Immature natural killer cell (primary cell): ENCODE measurements at regions not wholly inside any gene's neighbourhood (a gene's known extent, or its start where the extent isn't known, plus 50 kb on each side); places are given as distances from the start of the nearest gene placed in this dataset.
A peak's percentile ranks its signal among the peaks of the same experiment; 100 is the strongest.

Source experiments
- DNase-seq, 3 donors: peaks; one replicate each; pipeline ENCODE4 v3.0.0; 2022; ENCODE audit warnings: mixed read lengths in 1 of 3
- H3K27ac Mint-ChIP-seq, 6 donors: one replicate each; pipeline ENCODE4 v1.8.0; 2020; ENCODE audit warnings: mixed read lengths in 6 of 6, mild to moderate bottlenecking in 5 of 6, inconsistent platforms in 4 of 6, moderate library complexity in 3 of 6
- H3K27me3 Mint-ChIP-seq, 3 donors: one replicate each; pipeline ENCODE4 v1.8.0; 2020 to 2021; ENCODE audit warnings: low read depth in 3 of 3, mild to moderate bottlenecking in 3 of 3, mixed read lengths in 3 of 3, moderate library complexity in 3 of 3, inconsistent platforms in 1 of 3
- H3K36me3 Mint-ChIP-seq, 3 donors: one replicate each; pipeline ENCODE4 v1.8.0; 2020; ENCODE audit warnings: mixed read lengths in 3 of 3, inconsistent platforms in 2 of 3, mild to moderate bottlenecking in 2 of 3
- H3K4me1 Mint-ChIP-seq, 2 donors: one replicate each; pipeline ENCODE4 v1.8.0; 2020; ENCODE audit warnings: inconsistent platforms in 2 of 2, mild to moderate bottlenecking in 2 of 2, mixed read lengths in 2 of 2, moderate library complexity in 1 of 2
- H3K4me3 Mint-ChIP-seq, 5 donors: one replicate each; pipeline ENCODE4 v1.8.0; 2020; ENCODE audit warnings: mild to moderate bottlenecking in 5 of 5, mixed read lengths in 5 of 5, inconsistent platforms in 3 of 5, moderate library complexity in 3 of 5
- H3K9me3 Mint-ChIP-seq, 6 donors: one replicate each; pipeline ENCODE4 v1.8.0; 2020; ENCODE audit warnings: mild to moderate bottlenecking in 6 of 6, mixed read lengths in 6 of 6, inconsistent platforms in 4 of 6, moderate library complexity in 3 of 6

- H3K9me3 Mint-ChIP-seq = peaks cover 12 to 57% (median 38%) of the 10 kb centered on the region in 6 donors
- DNase-seq = no peak
- H3K36me3 Mint-ChIP-seq = no peaks in the 10 kb centered on the region
- no peak overlapping the region for H3K27ac Mint-ChIP-seq
- no peaks in the 10 kb centered on the region for H3K4me1 Mint-ChIP-seq
- no peak overlapping the region for H3K4me3 Mint-ChIP-seq
- H3K27me3 Mint-ChIP-seq = peaks cover 0 to 1% (median 0%) of the 10 kb centered on the region in 3 donors
These were observed 708.7 kb upstream of the LRATD1 start for GRCh38 chr2:13923823-13924222.

GRCh38 chr2:13942111-13942510, 690.4 kb upstream of the LRATD1 start:
- Mint-ChIP-seq H3K27ac (no peak overlapping the region), H3K36me3 (no peaks in the 10 kb centered on the region), H3K9me3 (peaks cover 10 to 34% (median 18%) of the 10 kb centered on the region in 6 donors), H3K4me1 (no peaks in the 10 kb centered on the region), H3K27me3 (no peaks in the 10 kb centered on the region), H3K4me3 (no peak overlapping the region)
- no peak for DNase-seq

DNA sequence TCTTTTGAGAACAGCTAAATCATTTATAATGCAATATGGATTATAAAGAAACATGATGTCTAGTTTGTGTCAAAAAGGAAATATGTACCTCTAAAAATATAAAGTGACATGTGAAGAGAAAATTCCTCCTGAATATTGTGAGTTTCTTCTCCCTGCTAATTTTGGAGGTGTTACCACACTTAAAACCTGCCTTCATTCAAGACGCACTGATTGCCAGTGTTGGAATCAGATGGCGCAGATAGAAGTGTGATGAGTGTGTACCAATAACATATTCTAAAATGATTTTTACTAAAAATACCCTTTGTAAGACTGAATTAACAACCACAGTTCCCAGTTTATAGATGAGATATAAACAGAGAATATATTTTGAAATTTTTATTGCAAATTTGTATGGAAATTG, 681.8 kb upstream of the LRATD1 start:
- DNase-seq = no peak
- peaks cover 12 to 47% (median 22%) of the 10 kb centered on the region in 6 donors for H3K9me3 Mint-ChIP-seq
- no peak overlapping the region for H3K27ac Mint-ChIP-seq
- H3K36me3 Mint-ChIP-seq = peaks cover 0 to 3% (median 0%) of the 10 kb centered on the region in 3 donors
- H3K4me3 Mint-ChIP-seq = no peak overlapping the region
- H3K4me1 Mint-ChIP-seq = no peaks in the 10 kb centered on the region
- peaks cover 0 to 2% (median 2%) of the 10 kb centered on the region in 3 donors for H3K27me3 Mint-ChIP-seq

DNA sequence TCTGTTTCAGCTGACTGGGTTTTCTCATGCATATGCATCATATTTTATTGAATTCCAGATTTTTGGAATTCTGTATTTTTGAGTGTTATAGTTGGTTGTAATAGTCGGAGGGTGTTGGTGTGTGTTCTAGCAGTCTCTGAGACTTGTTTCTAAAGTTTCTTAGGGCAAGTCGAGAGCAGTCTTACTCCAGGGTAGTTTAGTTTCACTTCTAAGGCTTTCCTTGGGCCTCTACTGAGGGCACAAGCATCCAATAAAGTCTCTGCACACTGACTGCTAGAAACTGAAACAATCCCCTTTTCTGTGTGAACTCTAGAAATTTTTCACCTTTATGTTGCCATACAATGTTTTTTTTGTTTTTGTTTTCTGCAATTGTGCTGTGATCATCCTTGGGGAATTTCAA, 663.7 kb upstream of the LRATD1 start:
- no peak overlapping the region for H3K27ac Mint-ChIP-seq
- peaks cover 0 to 1% (median 0%) of the 10 kb centered on the region in 3 donors for H3K27me3 Mint-ChIP-seq
- no peak for DNase-seq
- no peaks in the 10 kb centered on the region for H3K36me3 Mint-ChIP-seq
- no peaks in the 10 kb centered on the region for H3K4me1 Mint-ChIP-seq
- peaks cover 11 to 54% (median 26%) of the 10 kb centered on the region in 6 donors for H3K9me3 Mint-ChIP-seq
- H3K4me3 Mint-ChIP-seq = no peak overlapping the region

GRCh38 chr2:13986119-13986720, 646.3 kb upstream of the LRATD1 start:
- no peak overlapping the region for H3K27ac Mint-ChIP-seq
- H3K36me3 Mint-ChIP-seq = no peaks in the 10 kb centered on the region
- H3K4me1 Mint-ChIP-seq = no peaks in the 10 kb centered on the region
- peaks cover 0 to 60% (median 21%) of the 10 kb centered on the region in 6 donors for H3K9me3 Mint-ChIP-seq
- H3K27me3 Mint-ChIP-seq = peaks cover 0 to 5% (median under 1%) of the 10 kb centered on the region in 3 donors
- no peak overlapping the region for H3K4me3 Mint-ChIP-seq
- no peak for DNase-seq

DNA sequence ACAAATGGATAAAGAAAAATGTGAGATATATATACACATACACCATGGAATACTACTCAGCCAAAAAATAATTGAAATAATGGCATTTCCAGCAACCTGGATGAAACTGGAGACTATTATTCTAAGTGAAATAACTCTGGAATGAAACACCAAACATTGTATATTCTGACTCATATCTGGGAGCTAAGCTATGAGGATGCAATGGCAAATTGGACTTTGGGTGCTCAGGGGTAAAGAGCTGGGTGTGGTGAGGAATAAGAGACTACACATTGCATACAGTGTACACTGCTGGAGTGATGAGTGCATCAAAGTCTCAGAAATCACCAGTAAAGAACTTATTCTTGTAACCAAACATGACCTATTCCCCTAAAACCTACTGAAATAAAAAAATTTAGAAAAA, 636.0 kb upstream of the LRATD1 start:
- peaks cover 18 to 69% (median 37%) of the 10 kb centered on the region in 6 donors for H3K9me3 Mint-ChIP-seq
- H3K36me3 Mint-ChIP-seq = peaks cover 0 to 5% (median 0%) of the 10 kb centered on the region in 3 donors
- no peak overlapping the region for H3K4me3 Mint-ChIP-seq
- H3K27me3 Mint-ChIP-seq = no peaks in the 10 kb centered on the region
- no peak overlapping the region for H3K27ac Mint-ChIP-seq
- H3K4me1 Mint-ChIP-seq = no peaks in the 10 kb centered on the region
- DNase-seq = no peak

DNA sequence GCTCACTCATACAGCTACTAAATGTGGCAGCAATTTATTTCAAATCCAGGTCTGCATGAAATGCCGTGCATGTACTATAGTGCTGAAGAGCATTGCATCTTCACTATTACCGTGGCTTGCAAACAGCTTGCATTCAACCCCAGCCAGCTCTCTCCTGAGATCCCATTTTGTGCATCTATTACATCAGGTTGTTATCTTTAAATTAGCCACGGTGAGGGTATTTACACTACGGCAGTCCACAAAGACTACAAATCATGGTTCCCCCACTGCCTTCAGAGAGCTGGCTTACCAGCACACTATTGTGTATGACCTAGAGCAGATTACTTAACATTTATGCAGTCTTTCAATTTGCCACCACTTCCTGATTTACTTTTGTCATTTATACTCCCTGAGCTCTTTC, 621.3 kb upstream of the LRATD1 start:
- Mint-ChIP-seq H3K9me3 (peaks cover 20 to 65% (median 39%) of the 10 kb centered on the region in 6 donors), H3K36me3 (peaks cover 0 to 3% (median 2%) of the 10 kb centered on the region in 3 donors)

DNA sequence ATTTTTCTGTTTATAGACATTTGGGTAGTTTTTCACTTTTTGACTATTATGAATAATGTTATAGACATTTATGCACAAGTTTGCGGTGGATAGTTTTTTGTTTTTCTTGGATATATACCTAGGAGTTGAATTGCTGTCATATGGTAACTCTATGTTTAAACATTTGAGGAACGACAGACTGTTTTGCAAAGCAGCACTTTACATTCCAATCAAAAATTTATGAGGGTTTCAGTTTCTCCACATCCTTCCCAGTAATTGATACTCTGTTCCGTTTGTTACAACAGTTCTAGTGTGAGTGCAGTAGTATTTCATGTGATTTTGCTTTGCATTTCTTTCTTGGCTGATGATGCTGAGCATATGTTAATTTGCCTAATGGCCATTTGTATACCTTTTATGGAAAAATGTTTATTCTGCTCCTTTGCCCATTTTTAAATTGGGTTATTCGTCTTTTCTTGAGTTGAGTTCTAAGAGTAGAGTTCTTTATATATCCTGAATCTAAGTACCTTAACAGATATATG, 617.3 kb upstream of the LRATD1 start:
- Mint-ChIP-seq H3K4me1 (no peaks in the 10 kb centered on the region), H3K27me3 (peaks cover 0 to 3% (median 0%) of the 10 kb centered on the region in 3 donors), H3K36me3 (peaks cover 0 to 2% (median 0%) of the 10 kb centered on the region in 3 donors), H3K9me3 (peaks cover 6 to 42% (median 29%) of the 10 kb centered on the region in 6 donors), H3K4me3 (no peak overlapping the region), H3K27ac (no peak overlapping the region)
- DNase-seq = no peak

More for the DNA sequence above, 621.3 kb upstream of the LRATD1 start:
- no peak overlapping the region for H3K4me3 Mint-ChIP-seq
- H3K4me1 Mint-ChIP-seq = no peaks in the 10 kb centered on the region
- DNase-seq = no peak
- H3K27me3 Mint-ChIP-seq = peaks cover 0 to 3% (median 2%) of the 10 kb centered on the region in 3 donors
- H3K27ac Mint-ChIP-seq = no peak overlapping the region

DNA sequence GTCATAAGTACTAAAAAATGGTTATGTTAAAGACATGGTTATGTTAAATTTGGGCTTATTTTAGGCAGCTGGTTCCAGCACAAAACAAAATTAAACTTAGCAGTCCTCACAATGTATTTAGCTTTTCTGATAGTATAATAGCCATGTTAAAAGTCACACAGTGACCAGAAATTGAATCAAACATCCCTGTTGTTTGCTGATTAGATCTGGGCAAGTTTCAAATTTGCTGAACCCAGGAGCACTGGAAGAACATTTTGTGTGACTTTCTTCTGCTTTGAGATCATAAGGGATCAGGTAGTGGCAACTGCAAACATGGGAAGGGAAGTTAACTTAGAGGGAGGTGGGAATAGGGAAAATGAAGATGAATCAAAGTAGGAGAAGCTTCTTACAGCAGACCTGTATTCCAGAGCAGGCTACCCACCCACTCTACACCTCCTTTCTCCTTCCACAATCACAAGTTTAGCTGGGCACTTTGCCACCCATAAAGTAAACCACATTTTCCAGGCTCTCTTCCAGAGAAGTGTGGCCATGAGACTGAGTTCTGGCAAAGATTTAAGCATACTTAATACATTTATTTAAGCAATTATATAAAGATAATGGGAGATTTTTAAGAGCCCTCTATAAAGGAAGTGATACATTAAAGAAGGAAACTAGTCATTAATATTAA, 616.1 kb upstream of the LRATD1 start:
- no peak for DNase-seq
- H3K4me1 Mint-ChIP-seq = no peaks in the 10 kb centered on the region
- peaks cover 7 to 45% (median 24%) of the 10 kb centered on the region in 6 donors for H3K9me3 Mint-ChIP-seq
- H3K27me3 Mint-ChIP-seq = peaks cover 0 to 3% (median 0%) of the 10 kb centered on the region in 3 donors
- peak overlapping the region in 1 of 6 donors; percentile 28 for H3K27ac Mint-ChIP-seq
- H3K36me3 Mint-ChIP-seq = no peaks in the 10 kb centered on the region
- no peak overlapping the region for H3K4me3 Mint-ChIP-seq

GRCh38 chr2:14018620-14019019, 613.9 kb upstream of the LRATD1 start:
- Mint-ChIP-seq H3K4me1 (no peaks in the 10 kb centered on the region), H3K27me3 (peaks cover 0 to 2% (median 0%) of the 10 kb centered on the region in 3 donors), H3K27ac (no peak overlapping the region), H3K36me3 (no peaks in the 10 kb centered on the region), H3K4me3 (no peak overlapping the region), H3K9me3 (peaks cover 5 to 46% (median 18%) of the 10 kb centered on the region in 6 donors)
- no peak for DNase-seq

DNA sequence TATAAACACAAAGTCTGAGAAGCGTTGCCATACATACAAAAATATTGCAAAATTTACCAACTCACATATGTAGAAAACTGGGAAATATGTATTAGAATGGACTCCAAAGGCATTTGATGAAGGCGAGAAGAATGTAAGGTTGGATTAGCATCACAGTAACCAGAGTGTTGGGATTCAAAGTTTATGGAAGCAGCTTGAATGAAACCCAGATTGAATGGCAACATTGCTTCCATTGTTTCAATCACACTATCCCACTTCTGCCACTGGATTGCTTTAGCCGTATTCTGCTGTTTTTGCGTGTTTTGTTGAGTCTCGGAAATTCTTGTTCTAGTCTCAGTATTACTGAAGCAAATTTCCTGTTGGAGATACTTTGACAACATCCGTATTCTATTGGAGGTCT, 609.0 kb upstream of the LRATD1 start:
- no peak overlapping the region for H3K27ac Mint-ChIP-seq
- peaks cover 3 to 34% (median 8%) of the 10 kb centered on the region in 6 donors for H3K9me3 Mint-ChIP-seq
- H3K27me3 Mint-ChIP-seq = peaks cover 0 to 2% (median 0%) of the 10 kb centered on the region in 3 donors
- no peaks in the 10 kb centered on the region for H3K36me3 Mint-ChIP-seq
- no peak for DNase-seq
- H3K4me1 Mint-ChIP-seq = no peaks in the 10 kb centered on the region
- no peak overlapping the region for H3K4me3 Mint-ChIP-seq

GRCh38 chr2:14039134-14039533, 593.4 kb upstream of the LRATD1 start:
- no peaks in the 10 kb centered on the region for H3K36me3 Mint-ChIP-seq
- DNase-seq = no peak
- H3K4me1 Mint-ChIP-seq = no peaks in the 10 kb centered on the region
- H3K9me3 Mint-ChIP-seq = peaks cover 5 to 37% (median 23%) of the 10 kb centered on the region in 6 donors
- no peak overlapping the region for H3K4me3 Mint-ChIP-seq
- H3K27me3 Mint-ChIP-seq = peaks cover 0 to 1% (median 0%) of the 10 kb centered on the region in 3 donors
- H3K27ac Mint-ChIP-seq = no peak overlapping the region

- Mint-ChIP-seq H3K9me3 (peaks cover 2 to 28% (median 21%) of the 10 kb centered on the region in 6 donors), H3K4me3 (no peak overlapping the region), H3K36me3 (peaks cover 0 to 8% (median 0%) of the 10 kb centered on the region in 3 donors), H3K4me1 (no peaks in the 10 kb centered on the region), H3K27me3 (no peaks in the 10 kb centered on the region), H3K27ac (no peak overlapping the region)
- DNase-seq = no peak
These were observed 585.0 kb upstream of the LRATD1 start for GRCh38 chr2:14047491-14047890.

DNA sequence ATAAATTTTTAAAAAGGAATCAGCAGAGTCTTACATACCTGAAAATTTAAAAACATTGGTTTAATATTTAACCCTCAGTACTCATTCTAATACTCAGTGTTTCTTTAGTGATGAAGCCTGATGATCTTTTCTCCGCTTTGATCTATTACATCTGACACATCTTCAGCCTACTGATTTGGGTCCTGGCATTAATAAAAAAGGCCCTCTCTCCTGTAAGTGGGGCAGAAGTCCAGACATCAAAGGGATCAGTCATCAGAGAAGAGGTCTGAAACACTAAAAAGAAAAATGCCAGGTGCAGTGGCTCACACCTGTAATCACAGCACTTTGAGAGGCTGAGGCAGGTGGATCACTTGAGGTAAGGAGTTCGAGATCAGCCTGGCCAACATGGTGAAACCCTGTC, 581.1 kb upstream of the LRATD1 start:
- Mint-ChIP-seq H3K27me3 (no peaks in the 10 kb centered on the region), H3K27ac (no peak overlapping the region), H3K4me1 (no peaks in the 10 kb centered on the region), H3K4me3 (no peak overlapping the region), H3K9me3 (peaks cover 0 to 42% (median 23%) of the 10 kb centered on the region in 6 donors), H3K36me3 (peaks cover 0 to 8% (median 0%) of the 10 kb centered on the region in 3 donors)
- no peak for DNase-seq
